HFFc6 (cell line): ENCODE measurements at regions not wholly inside any gene's neighbourhood (a gene's known extent, or its start where the extent isn't known, plus 50 kb on each side); places are given as distances from the start of the nearest gene placed in this dataset.

Experiments
- DNase-seq: peaks from one replicate; pipeline ENCODE4 v3.0.0-alpha.2; 2018
- H3K27ac Mint-ChIP-seq: 2 replicates; pipeline ENCODE4 v1.8.0; 2020; ENCODE audit warnings: mild to moderate bottlenecking, mixed read lengths
- H3K27me3 Mint-ChIP-seq: 2 replicates; pipeline ENCODE4 v1.8.0; 2021; ENCODE audit warnings: mild to moderate bottlenecking, moderate library complexity, mixed read lengths; ENCODE audit not compliant: insufficient read depth
- H3K36me3 Mint-ChIP-seq: 2 replicates; pipeline ENCODE4 v1.8.0; 2021; ENCODE audit warnings: low read depth, mixed read lengths
- H3K4me1 Mint-ChIP-seq: 2 replicates; pipeline ENCODE4 v1.8.0; 2020; ENCODE audit warnings: low read depth, mixed read lengths
- H3K4me3 Mint-ChIP-seq: 2 replicates; pipeline ENCODE4 v1.8.0; 2020; ENCODE audit warnings: mild to moderate bottlenecking, moderate library complexity, mixed read lengths
- H3K9me3 Mint-ChIP-seq: 2 replicates; pipeline ENCODE4 v1.8.0; 2020; ENCODE audit warnings: mild to moderate bottlenecking, mixed read lengths
- TF ChIP-seq, protein P1 (sequence below): fragments of 200-600 bp; sonication (generic); IDR thresholded peaks from 2 replicates; pipeline ENCODE4 v1.5.0; 2021; ENCODE audit warnings: antibody characterized with exemption, mild to moderate bottlenecking

- Mint-ChIP-seq H3K36me3 (peaks cover 5% of the 10 kb centered on the region), H3K4me1 (peaks cover 24% of the 10 kb centered on the region), H3K9me3 (no peaks in the 10 kb centered on the region), H3K27me3 (peaks cover 5% of the 10 kb centered on the region), H3K27ac (no peak overlapping the region), H3K4me3 (no peak overlapping the region)
- no peak for DNase-seq
- TF ChIP-seq, protein P1, sequence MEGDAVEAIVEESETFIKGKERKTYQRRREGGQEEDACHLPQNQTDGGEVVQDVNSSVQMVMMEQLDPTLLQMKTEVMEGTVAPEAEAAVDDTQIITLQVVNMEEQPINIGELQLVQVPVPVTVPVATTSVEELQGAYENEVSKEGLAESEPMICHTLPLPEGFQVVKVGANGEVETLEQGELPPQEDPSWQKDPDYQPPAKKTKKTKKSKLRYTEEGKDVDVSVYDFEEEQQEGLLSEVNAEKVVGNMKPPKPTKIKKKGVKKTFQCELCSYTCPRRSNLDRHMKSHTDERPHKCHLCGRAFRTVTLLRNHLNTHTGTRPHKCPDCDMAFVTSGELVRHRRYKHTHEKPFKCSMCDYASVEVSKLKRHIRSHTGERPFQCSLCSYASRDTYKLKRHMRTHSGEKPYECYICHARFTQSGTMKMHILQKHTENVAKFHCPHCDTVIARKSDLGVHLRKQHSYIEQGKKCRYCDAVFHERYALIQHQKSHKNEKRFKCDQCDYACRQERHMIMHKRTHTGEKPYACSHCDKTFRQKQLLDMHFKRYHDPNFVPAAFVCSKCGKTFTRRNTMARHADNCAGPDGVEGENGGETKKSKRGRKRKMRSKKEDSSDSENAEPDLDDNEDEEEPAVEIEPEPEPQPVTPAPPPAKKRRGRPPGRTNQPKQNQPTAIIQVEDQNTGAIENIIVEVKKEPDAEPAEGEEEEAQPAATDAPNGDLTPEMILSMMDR = no peak
These were observed 250.9 kb upstream of the TPM1 start for GRCh38 chr15:62791694-62792093.

DNA sequence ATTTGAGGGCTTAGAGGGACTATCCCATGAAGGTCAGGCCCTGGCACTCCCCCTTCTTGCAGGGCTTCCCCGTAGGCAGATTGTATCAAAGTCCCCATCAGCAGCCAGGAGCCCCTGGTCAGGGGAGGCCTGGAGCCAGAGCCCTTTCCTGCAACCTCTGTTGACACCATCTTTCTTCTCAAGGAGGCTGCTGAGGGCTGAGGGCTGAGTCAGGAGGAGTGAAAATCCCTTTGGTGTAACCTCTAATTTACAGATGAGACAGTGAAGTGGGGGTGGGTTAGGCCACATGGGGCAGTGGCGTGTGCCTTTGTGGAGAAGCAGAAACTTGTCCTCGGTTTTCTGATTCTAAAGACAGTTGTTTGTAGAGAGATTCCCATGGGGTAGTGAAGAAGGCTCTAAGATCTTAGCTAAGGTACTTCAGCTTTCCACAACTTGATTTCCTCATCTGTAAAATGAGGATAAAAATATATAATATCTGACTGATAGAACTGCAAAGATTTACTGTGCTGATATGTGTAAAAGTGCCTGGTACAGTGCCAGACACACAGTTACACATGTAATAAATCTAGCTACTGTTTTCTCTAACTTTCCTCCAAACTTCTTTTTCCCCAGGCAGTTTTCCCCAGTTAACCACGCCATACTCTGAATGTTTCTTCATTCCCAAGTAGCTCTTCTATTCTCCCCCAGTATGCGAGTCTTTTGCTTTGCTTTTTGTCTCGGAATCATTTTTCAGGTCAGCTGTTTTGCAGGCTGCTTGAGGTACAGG, 249.4 kb upstream of the TPM1 start:
- Mint-ChIP-seq H3K9me3 (no peaks in the 10 kb centered on the region), H3K36me3 (peaks cover 10% of the 10 kb centered on the region; the same call in 1 of the 2 replicates), H3K4me1 (peaks cover 24% of the 10 kb centered on the region), H3K4me3 (no peak overlapping the region), H3K27me3 (peaks cover 5% of the 10 kb centered on the region), H3K27ac (no peak overlapping the region)
- no peak for DNase-seq
- TF ChIP-seq, protein P1 = no peak

GRCh38 chr15:62793752-62794144, 248.8 kb upstream of the TPM1 start:
- H3K27ac Mint-ChIP-seq = no peak overlapping the region

DNA sequence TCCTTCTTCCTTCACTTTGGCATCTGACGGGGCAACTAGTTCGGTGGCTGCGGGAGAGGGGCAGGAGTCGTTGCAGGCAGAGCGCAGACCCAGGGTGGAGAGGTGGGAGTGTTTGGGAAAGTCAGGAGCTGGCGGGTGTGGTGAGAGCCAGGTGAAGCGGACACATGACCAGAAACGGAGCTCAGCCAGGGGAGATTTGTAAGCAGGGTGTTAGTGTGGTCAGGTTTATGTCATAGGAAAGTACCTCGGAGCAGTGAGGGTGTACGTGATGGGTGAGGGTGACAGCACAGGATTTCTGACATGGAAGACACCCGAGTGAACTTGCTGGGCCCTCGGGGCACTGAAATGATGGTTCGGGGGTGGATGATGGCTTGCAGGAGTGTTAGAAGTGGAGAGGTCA, 247.4 kb upstream of the TPM1 start:
- Mint-ChIP-seq H3K4me1 (peaks cover 24% of the 10 kb centered on the region), H3K27me3 (peaks cover 5% of the 10 kb centered on the region), H3K4me3 (no peak overlapping the region), H3K9me3 (no peaks in the 10 kb centered on the region), H3K36me3 (peaks cover 10% of the 10 kb centered on the region; the same call in 1 of the 2 replicates), H3K27ac (no peak overlapping the region)
- TF ChIP-seq, protein P1 = no peak
- no peak for DNase-seq

More at GRCh38 chr15:62793752-62794144, 248.8 kb upstream of the TPM1 start:
- Mint-ChIP-seq H3K4me1 (peaks cover 24% of the 10 kb centered on the region), H3K36me3 (peaks cover 10% of the 10 kb centered on the region; the same call in 1 of the 2 replicates), H3K4me3 (no peak overlapping the region), H3K27me3 (peaks cover 5% of the 10 kb centered on the region), H3K9me3 (no peaks in the 10 kb centered on the region)
- no peak for DNase-seq
- TF ChIP-seq, protein P1 = no peak

DNA sequence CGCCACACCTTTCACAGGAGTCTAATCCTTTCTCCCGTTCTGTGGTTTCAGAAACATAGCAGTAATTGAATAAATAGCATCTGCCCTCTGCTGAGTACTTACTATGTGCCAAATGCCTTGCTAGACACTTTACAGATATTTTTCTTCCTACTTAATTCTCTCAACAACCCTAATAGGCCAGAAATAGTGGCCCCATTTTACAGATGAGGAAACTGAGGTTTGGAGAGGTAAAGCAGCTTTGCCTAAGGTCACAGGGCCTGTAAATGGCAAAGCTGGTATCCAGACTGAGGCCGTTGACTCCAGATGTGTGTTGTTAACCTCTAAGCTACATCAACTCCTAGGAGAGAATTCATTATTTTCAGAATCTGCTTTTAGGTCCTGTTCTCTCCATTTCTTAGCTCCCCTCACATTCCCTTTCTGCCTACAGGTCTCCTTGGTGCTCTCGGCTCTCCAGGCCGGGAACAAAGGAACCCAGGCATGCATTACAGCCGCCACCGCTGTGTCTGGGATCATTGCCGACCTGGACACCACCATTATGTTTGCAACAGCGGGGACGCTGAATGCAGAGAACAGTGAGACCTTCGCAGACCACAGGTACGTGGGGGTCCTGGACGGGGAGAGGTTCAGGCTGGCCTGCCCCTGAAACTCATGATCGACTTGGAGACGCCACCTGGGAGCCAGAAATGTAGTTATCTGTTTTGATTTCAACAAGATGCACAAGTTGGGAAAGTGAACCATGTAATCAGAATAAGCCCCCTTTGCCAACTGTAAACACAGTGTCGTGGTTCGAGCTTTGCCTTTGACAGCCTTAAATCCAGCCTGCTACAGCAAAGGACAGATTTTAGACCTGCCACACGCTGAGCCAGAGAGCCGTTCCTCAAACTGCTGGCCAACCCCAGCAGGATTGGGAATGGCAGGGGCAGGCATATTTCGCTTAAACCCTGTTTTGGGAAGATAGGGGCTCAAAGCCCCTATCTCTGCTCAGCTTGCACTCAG, 246.5 kb upstream of the TPM1 start:
- H3K9me3 Mint-ChIP-seq = no peaks in the 10 kb centered on the region
- TF ChIP-seq, protein P1 = no peak
- peaks cover 24% of the 10 kb centered on the region for H3K4me1 Mint-ChIP-seq
- H3K36me3 Mint-ChIP-seq = peaks cover 10% of the 10 kb centered on the region; the same call in 1 of the 2 replicates
- DNase-seq = no peak
- H3K4me3 Mint-ChIP-seq = no peak overlapping the region
- peaks cover 5% of the 10 kb centered on the region for H3K27me3 Mint-ChIP-seq
- H3K27ac Mint-ChIP-seq = no peak overlapping the region
